ENCODE measurements at regions not wholly inside any gene's neighbourhood (a gene's known extent, or its start where the extent isn't known, plus 50 kb on each side); places are given as distances from the start of the nearest gene placed in this dataset.

GRCh38 chr9:135214054-135214640 lies 126.7 kb downstream of the OLFM1 start:
- TF ChIP-seq POLR2AphosphoS5 (IDR thresholded peaks at IDR 0.05; ENCODE audit: low read depth, low read length): no peak
- TF ChIP-seq POLR2A (IDR thresholded peaks at IDR 0.05; ENCODE audit: low read depth, low read length): no peak
- TF ChIP-seq TAF1 (IDR thresholded peaks at IDR 0.05; ENCODE audit: low read depth, low read length): no peak
- TF ChIP-seq PAX5 (IDR thresholded peaks at IDR 0.05; ENCODE audit: insufficient read depth, low read length, severe bottlenecking): no peak
